ENCODE measurements at regions not wholly inside any gene's neighbourhood (a gene's known extent, or its start where the extent isn't known, plus 50 kb on each side); places are given as distances from the start of the nearest gene placed in this dataset.
"Not testable (repeated sequence)": the region's sequence is repeated elsewhere in the genome, so short reads cannot be mapped to it uniquely, and the experiment has no call there.

DNA sequence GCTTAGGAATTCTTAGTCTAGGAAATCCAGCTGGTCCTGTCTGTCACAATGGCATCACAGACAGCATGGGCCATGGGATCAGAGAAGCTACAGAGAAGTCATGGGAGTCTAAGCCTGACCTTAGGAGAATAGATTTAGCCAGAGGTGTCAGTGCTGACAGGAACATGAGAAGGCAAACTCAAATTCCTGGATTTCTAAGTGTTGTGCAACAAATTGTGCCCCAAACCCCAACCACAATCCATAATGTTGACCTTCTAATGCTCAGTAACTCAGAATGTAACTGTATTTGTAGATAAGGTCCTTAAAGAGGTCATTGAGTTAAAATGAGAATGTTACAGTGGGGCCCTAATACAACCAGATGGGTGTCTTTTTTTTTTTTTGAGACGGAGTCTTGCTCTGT lies 95.9 kb upstream of the RHOBTB1 start:
- H3K4me3 ChIP-seq (ENCODE audit: low read length in 3 of 3) = no peak overlapping the region
- no peak for FAIRE-seq
- intact Hi-C loops (cut with DNase I) = no loop called here

DNA sequence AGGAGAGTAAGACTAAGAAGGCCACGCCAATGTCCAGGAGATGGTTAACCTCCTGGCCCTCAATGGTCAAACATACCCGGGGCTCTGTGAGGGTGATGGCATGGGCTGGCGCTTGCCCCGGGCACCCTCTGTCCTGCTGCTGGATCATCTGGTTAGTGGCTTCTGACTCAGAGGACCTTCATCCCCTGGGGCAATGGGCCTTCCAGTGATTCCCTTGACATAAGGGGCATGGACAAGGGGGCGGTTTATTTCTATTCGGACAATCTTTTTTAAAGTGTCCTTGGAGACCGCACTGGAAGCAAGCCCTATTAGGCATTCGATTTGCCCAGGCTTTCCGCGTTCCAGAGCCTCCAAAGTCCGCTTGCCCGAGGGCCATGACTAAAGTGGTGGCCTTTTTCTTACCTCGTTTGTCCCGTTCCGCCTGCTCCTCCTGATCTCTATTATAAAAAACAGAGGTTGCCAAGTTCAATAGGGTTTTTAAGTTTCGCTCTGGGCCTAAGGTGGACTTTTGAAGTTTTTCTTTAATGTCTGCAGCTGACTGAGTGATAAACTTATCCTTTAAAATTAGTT lies 93.4 kb upstream of the RHOBTB1 start:
- H3K4me1 ChIP-seq (ENCODE audit: control insufficient read depth in 2 of 3, insufficient read depth in 2 of 3, low read depth in 1 of 3, low read length in 3 of 3); H3K27ac ChIP-seq (ENCODE audit: low read depth in 2 of 2, low read length in 2 of 2); H3K9me3 ChIP-seq (ENCODE audit: control insufficient read depth in 2 of 3, insufficient read depth in 1 of 3, low read length in 3 of 3); H3K9ac ChIP-seq (ENCODE audit: low read length in 3 of 3); FAIRE-seq; DNase-seq; intact Hi-C loops (cut with DNase I); H3K36me3 ChIP-seq (ENCODE audit: control insufficient read depth in 2 of 3, insufficient read depth in 3 of 3, low read length in 3 of 3); H3K27me3 ChIP-seq (ENCODE audit: control insufficient read depth, insufficient read depth, low read length); H3K4me3 ChIP-seq (ENCODE audit: low read length in 3 of 3): not testable (repeated sequence)

More for the DNA sequence above, 95.9 kb upstream of the RHOBTB1 start:
- no peaks in the 10 kb centered on the region for H3K9me3 ChIP-seq (ENCODE audit: control insufficient read depth in 2 of 3, insufficient read depth in 1 of 3, low read length in 3 of 3)
- H3K36me3 ChIP-seq (ENCODE audit: control insufficient read depth in 2 of 3, insufficient read depth in 3 of 3, low read length in 3 of 3) = no peaks in the 10 kb centered on the region
- DNase-seq = no peak
- H3K27me3 ChIP-seq (ENCODE audit: control insufficient read depth, insufficient read depth, low read length) = no peaks in the 10 kb centered on the region
- TF ChIP-seq CTCF (IDR thresholded peaks at IDR 0.05; ENCODE audit: borderline replicate concordance, extremely low read depth, insufficient read depth) = no peak
- H3K27ac ChIP-seq (ENCODE audit: low read depth in 2 of 2, low read length in 2 of 2) = no peak overlapping the region
- no peaks in the 10 kb centered on the region for H3K4me1 ChIP-seq (ENCODE audit: control insufficient read depth in 2 of 3, insufficient read depth in 2 of 3, low read depth in 1 of 3, low read length in 3 of 3)
- no peak overlapping the region for H3K9ac ChIP-seq (ENCODE audit: low read length in 3 of 3)

- H3K9ac ChIP-seq (ENCODE audit: low read length in 3 of 3); intact Hi-C loops (cut with DNase I); H3K27ac ChIP-seq (ENCODE audit: low read depth in 2 of 2, low read length in 2 of 2); H3K9me3 ChIP-seq (ENCODE audit: control insufficient read depth in 2 of 3, insufficient read depth in 1 of 3, low read length in 3 of 3); H3K36me3 ChIP-seq (ENCODE audit: control insufficient read depth in 2 of 3, insufficient read depth in 3 of 3, low read length in 3 of 3); FAIRE-seq; H3K4me1 ChIP-seq (ENCODE audit: control insufficient read depth in 2 of 3, insufficient read depth in 2 of 3, low read depth in 1 of 3, low read length in 3 of 3); H3K27me3 ChIP-seq (ENCODE audit: control insufficient read depth, insufficient read depth, low read length); H3K4me3 ChIP-seq (ENCODE audit: low read length in 3 of 3); DNase-seq: not testable (repeated sequence)
Measured at GRCh38 chr10:61036148-61036547, 92.2 kb upstream of the RHOBTB1 start.

GRCh38 chr10:61031341-61031740 lies 87.4 kb upstream of the RHOBTB1 start:
- Histone ChIP-seq H3K36me3 (ENCODE audit: control insufficient read depth in 2 of 3, insufficient read depth in 3 of 3, low read length in 3 of 3) (no peaks in the 10 kb centered on the region), H3K9ac (ENCODE audit: low read length in 3 of 3) (no peak overlapping the region), H3K9me3 (ENCODE audit: control insufficient read depth in 2 of 3, insufficient read depth in 1 of 3, low read length in 3 of 3) (no peaks in the 10 kb centered on the region), H3K4me3 (ENCODE audit: low read length in 3 of 3) (no peak overlapping the region), H3K27ac (ENCODE audit: low read depth in 2 of 2, low read length in 2 of 2) (no peak overlapping the region), H3K4me1 (ENCODE audit: control insufficient read depth in 2 of 3, insufficient read depth in 2 of 3, low read depth in 1 of 3, low read length in 3 of 3) (peaks cover 0 to 4% (median 0%) of the 10 kb centered on the region in 3 donors), H3K27me3 (ENCODE audit: control insufficient read depth, insufficient read depth, low read length) (no peaks in the 10 kb centered on the region)
- DNase-seq (no peak), FAIRE-seq (no peak)
- no peak for TF ChIP-seq CTCF (IDR thresholded peaks at IDR 0.05; ENCODE audit: borderline replicate concordance, extremely low read depth, insufficient read depth)
- intact Hi-C loops (cut with DNase I) = no loop called here

Data from kidney (tissue), 13 donors.